ENCODE measurements at regions not wholly inside any gene's neighbourhood (a gene's known extent, or its start where the extent isn't known, plus 50 kb on each side); places are given as distances from the start of the nearest gene placed in this dataset.

GRCh38 chr4:181517491-181517890 is 725.7 kb upstream of the TENM3 start:
- TF ChIP-seq CTCF (conservative IDR thresholded peaks at IDR 0.05): no peak
- TF ChIP-seq ZFX (IDR thresholded peaks at IDR 0.05): no peak

Data from C4-2B (cell line).